HUDEP-2 (cell line): ENCODE measurements at regions not wholly inside any gene's neighbourhood (a gene's known extent, or its start where the extent isn't known, plus 50 kb on each side); places are given as distances from the start of the nearest gene placed in this dataset.

Experiments used
- DNase-seq, 76 experiments: peaks; one replicate each; lab custom pipeline; 2025; ENCODE audit not compliant: unreplicated experiment in 76 of 76; lab: John Stamatoyannopoulos, UW

- DNase-seq = no peak
Observed at GRCh38 chr19:31693131-31693932, 344.1 kb upstream of the TSHZ3 start.

- DNase-seq = no peak
Observed at GRCh38 chr19:31693933-31694269, 344.7 kb upstream of the TSHZ3 start.

- DNase-seq = no peak
Observed at GRCh38 chr19:31694761-31695160, 345.5 kb upstream of the TSHZ3 start.

- no peak for DNase-seq
Observed at GRCh38 chr19:31699421-31699820, 350.2 kb upstream of the TSHZ3 start.

GRCh38 chr19:31701146-31701545 is 351.9 kb upstream of the TSHZ3 start:
- no peak for DNase-seq

- DNase-seq = no peak
Observed at GRCh38 chr19:31705656-31706055, 356.4 kb upstream of the TSHZ3 start.

- DNase-seq = no peak
Observed at GRCh38 chr19:31706131-31706530, 356.9 kb upstream of the TSHZ3 start.

- no peak for DNase-seq
Observed at GRCh38 chr19:31706691-31707620, 357.7 kb upstream of the TSHZ3 start.

GRCh38 chr19:31708520-31708919 is 359.3 kb upstream of the TSHZ3 start:
- no peak for DNase-seq

GRCh38 chr19:31709476-31709875 is 360.2 kb upstream of the TSHZ3 start:
- no peak for DNase-seq

GRCh38 chr19:31715249-31715945 is 366.2 kb upstream of the TSHZ3 start:
- DNase-seq = no peak

GRCh38 chr19:31716826-31717225 is 367.6 kb upstream of the TSHZ3 start:
- DNase-seq = no peak

GRCh38 chr19:31717269-31717923 is 368.2 kb upstream of the TSHZ3 start:
- no peak for DNase-seq

- no peak for DNase-seq
Observed at GRCh38 chr19:31718032-31718431, 368.8 kb upstream of the TSHZ3 start.

- no peak for DNase-seq
Observed at GRCh38 chr19:31718898-31719297, 369.7 kb upstream of the TSHZ3 start.

GRCh38 chr19:31723101-31723500 is 373.9 kb upstream of the TSHZ3 start:
- DNase-seq = no peak

- no peak for DNase-seq
Observed at GRCh38 chr19:31725051-31725450, 375.8 kb upstream of the TSHZ3 start.

GRCh38 chr19:31727536-31727935 is 378.3 kb upstream of the TSHZ3 start:
- no peak for DNase-seq

GRCh38 chr19:31730270-31730669 is 381.0 kb upstream of the TSHZ3 start:
- DNase-seq = no peak

GRCh38 chr19:31733591-31733990 is 384.4 kb upstream of the TSHZ3 start:
- no peak for DNase-seq

- no peak for DNase-seq
Observed at GRCh38 chr19:31742249-31742648, 393.0 kb upstream of the TSHZ3 start.
